ENCODE measurements at regions not wholly inside any gene's neighbourhood (a gene's known extent, or its start where the extent isn't known, plus 50 kb on each side); places are given as distances from the start of the nearest gene placed in this dataset.
A peak's percentile ranks its signal among the peaks of the same experiment; 100 is the strongest.
"Not testable (repeated sequence)": the region's sequence is repeated elsewhere in the genome, so short reads cannot be mapped to it uniquely, and the experiment has no call there.

DNA sequence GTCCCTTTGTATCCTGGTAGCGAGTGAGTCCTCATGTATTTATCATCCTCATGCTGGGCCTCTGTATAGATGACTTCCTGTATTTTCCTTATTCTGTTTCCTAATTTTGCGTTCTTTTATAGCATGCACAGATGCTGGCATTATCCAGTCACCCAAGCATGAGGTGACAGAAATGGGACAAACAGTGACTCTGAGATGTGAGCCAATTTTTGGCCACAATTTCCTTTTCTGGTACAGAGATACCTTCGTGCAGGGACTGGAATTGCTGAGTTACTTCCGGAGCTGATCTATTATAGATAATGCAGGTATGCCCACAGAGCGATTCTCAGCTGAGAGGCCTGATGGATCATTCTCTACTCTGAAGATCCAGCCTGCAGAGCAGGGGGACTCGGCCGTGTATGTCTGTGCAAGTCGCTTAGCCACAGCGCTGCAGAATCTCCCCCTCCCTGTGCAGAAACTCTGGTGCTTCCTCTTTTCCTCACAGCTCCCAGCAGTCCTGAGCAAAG, 183.1 kb upstream of the PRSS58 start:
- no peak for DNase-seq (ENCODE audit: low spot score)

GRCh38 chr7:142440219-142440905, 182.5 kb upstream of the PRSS58 start:
- DNase-seq (ENCODE audit: low spot score): no peak

- no peak for DNase-seq (ENCODE audit: low spot score)
These were observed 181.9 kb upstream of the PRSS58 start for GRCh38 chr7:142439739-142440138.

DNA sequence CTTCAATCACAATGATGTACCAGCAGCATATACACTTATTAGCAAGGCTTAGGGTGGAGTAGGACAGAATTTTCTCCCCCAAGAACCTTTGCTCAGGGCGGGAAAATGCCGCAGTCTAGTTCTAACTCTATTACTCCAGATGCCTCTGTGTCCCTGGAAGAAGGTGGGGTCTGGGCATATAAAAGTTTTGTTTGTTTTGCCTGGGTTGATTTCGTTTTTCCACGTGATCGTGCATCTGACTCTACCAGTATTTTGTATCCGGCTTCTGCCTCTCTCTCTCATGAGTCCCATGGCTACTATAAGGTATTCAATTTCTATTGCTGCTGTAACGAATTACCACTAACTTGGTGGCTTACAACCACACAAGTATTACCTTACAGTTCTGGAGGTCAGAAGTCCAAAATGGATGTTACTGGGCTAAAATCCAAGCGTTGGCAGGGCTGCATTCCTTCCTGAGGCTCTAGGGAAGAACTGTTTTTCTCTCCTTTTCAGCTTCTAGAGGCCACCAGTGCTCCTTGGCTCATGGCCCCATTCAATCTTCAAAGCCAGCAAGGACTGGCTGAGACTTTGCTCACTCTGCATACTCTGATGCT, 181.2 kb upstream of the PRSS58 start:
- DNase-seq (ENCODE audit: low spot score): no peak

DNA sequence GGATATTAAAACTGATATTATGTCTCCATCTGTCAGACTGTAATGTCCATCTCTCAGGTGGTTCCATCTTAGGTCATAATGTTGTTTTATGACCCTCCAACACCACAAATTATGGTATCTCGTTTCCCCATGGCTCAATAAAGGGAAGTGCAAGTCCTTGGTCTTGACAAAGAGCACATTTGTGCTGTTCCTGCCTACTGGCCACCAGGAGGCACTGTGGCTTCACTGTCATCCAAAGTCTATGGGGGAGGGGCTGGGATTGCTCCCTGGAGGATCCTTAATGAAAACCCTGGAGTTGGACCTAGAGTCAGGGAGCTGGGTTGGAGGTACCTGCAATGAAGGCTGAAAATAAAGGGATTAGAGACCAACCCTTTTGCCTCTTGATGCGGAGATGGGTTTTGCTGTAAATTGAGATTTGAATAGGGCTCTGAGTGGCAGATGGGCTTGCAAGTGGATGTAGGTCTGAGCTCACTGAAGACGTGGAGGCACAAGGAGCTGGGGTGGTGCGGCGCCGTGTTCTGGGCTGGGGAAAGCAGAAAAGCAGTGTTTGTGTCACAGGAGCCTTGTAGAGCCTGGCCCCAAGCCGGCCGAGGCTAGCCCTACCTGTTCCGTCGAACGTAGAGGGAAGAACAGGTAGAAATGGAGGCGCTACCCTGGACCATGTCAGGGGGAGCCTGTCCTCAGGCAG, 180.5 kb upstream of the PRSS58 start:
- peak; percentile 62 for DNase-seq (ENCODE audit: low spot score)

- DNase-seq (ENCODE audit: low spot score): no peak
These were observed 179.9 kb upstream of the PRSS58 start for GRCh38 chr7:142437741-142438140.

GRCh38 chr7:142436601-142437000, 178.7 kb upstream of the PRSS58 start:
- no peak for DNase-seq (ENCODE audit: low spot score)

DNA sequence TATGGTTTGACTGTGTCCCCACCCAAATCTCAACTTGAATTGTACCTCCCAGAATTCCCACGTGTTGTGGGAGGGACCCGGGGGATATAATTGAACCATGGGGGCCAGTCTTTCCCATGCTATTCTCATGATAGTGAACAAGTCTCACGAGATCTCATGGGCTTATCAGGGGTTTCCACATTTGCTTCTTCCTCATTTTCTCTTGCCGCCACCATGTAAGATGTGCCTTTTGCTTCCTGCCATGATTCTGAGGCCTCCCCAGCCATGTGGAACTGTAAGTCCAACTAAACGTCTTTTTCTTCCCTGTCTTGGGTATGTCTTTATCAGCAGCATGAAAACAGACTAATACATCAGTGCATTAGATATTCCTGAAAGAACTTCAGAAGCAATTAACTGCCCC, 177.7 kb upstream of the PRSS58 start:
- not testable (repeated sequence) for DNase-seq (ENCODE audit: low spot score)

- no peak for DNase-seq (ENCODE audit: low spot score)
These were observed 176.9 kb upstream of the PRSS58 start for GRCh38 chr7:142434666-142435167.

GRCh38 chr7:142434133-142434532, 176.3 kb upstream of the PRSS58 start:
- not testable (repeated sequence) for DNase-seq (ENCODE audit: low spot score)

DNA sequence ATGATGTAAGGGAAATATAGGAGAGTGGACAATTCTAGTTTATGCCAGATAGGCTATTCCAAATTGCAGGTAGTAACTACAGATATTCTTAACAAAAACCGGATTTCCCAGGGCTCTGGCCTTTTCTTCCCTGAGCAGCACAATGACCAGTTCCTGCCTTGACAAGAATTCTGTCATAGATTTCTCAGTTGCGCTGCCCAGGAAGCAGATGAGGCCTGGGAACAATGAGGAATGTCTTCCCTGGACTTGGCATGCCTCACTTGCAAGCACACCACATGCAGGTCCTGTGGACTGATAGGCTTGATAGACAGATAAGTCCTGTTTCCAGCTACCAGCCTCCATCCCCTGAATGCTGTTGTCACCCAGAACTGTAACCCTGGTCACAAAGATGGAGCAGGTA, 174.5 kb upstream of the PRSS58 start:
- DNase-seq (ENCODE audit: low spot score): no peak

DNA sequence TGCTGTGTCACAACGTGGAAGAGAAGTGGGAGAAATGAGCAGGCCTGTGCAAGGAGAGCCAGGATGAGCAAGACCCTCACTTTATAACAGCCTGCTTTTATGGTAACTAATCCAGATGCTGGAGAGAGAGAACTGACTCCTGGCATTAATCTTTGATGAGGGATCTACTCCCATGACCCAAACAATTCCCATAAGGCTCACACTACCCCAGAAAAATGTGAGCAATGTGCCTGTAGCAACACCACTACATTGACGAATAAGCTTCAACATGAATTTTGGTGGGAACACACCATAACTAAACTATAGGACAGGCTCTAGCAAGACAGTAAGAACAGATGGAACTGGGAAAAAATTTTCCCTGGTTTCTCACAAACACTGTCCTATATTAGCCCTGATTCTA, 173.6 kb upstream of the PRSS58 start:
- DNase-seq (ENCODE audit: low spot score): no peak

DNA sequence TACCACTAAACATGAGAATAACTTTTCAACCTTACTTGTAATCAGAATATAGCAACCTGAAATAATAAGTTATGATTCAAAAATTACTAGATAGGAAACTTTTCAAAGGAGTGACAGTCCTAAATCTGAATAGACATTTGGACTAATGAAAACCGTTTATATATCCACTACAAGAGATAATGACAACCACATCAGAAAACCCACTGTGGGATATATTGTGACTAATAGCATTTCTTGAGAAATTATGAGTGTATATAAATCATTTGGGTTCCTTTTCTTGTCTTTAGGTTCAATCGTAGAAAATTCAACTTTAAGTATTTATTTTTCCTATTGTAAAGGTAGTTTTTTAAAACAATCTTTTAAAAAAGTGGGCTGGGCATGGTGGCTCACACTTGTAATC, 170.2 kb upstream of the PRSS58 start:
- DNase-seq (ENCODE audit: low spot score): no peak

GRCh38 chr7:142425281-142425680, 167.4 kb upstream of the PRSS58 start:
- DNase-seq (ENCODE audit: low spot score): no peak

GRCh38 chr7:142422621-142423020, 164.8 kb upstream of the PRSS58 start:
- no peak for DNase-seq (ENCODE audit: low spot score)

DNA sequence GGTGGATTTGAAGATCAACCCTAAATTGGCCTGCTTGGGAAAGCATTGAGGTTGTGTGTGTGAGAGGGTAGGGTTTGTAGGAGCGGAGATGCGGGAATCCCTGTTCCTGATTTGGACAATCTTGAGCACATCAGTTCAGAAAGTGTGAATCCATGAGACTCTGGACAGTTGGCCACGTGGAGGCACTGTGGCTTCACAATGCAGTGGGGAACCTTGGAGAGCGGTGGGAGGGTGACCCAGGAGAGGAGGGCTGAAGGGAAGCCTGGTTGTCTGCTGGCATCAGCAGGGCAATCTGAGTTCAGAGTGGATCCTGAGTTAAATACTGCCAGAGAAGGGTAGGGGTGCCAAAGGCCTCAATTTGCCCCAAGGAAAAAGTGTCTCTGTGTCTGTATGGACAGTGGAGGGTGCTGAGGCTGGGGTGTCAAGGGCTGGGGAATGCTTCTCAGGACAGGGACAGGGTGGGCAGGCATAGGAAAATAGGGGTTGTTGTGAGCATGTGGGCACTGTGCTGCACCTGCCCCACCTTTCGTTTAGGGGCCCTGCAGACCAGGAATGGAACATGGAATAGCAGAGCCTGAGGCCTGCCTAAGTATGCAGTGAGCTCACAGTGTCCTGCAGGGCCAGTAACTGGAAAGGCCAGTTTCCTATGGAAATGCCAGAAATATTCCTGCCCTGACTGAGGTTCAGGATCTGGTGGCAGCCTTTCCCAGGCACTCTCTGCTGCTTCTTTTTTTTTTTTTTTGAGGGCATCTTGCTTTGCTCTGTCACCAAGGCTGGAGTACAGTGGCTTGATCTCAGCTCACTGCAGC, 162.9 kb upstream of the PRSS58 start:
- DNase-seq (ENCODE audit: low spot score): no peak

DNA sequence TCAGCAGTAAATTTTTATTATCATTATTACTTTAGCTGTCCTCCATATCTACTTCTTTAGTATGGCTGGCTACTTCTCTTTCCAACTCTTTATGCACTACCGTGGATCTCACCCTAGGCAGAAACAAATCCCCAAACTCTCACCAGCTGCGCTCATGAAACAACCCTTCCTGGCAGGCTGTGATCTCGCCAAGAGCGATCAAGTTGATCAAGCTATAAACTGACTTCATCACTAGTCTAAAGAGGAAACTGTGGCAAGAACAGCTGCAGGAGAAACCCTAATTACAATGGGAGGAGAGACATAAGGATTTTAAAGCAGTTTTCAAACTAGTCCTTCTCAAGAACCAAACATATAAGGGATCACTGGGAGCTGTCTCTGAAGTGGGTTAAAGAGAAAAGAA, 160.5 kb upstream of the PRSS58 start:
- no peak for DNase-seq (ENCODE audit: low spot score)

GRCh38 chr7:142414915-142415314, 157.1 kb upstream of the PRSS58 start:
- no peak for DNase-seq (ENCODE audit: low spot score)

- DNase-seq (ENCODE audit: low spot score): no peak
These were observed 156.3 kb upstream of the PRSS58 start for GRCh38 chr7:142414135-142414534.

DNA sequence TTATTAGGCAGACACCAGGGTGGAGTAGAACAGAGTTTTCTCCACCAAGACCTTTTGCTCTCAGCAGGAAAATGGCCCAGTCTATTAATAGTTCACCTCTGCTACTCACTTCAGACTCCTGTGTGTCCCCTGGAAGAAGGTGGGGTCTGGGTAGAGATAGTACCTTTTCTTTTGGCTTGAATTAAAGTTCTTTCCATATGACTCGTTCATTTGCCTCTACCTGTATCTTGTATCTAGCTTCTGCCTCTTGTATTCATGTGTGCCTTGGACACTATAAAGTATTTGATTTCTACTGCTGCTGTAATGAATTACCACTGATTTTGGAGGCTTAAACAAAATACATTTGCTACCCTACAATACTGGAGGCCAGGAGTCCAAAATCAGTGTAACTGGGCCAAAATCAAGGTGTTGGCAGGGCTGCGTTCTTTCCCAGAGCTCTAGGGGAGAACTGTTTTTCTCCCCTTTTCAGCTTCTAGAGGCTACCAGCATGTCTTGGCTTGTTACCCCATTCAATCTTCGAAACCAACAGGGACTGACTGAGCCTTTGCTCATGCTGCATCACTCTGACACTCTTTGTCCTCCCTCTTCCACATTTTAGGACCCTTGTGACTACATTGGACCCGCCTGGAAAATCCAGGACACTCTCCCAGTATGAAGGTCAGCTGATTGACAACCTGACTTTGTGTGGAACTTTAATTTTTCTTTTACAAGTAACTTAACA, 155.6 kb upstream of the PRSS58 start:
- no peak for DNase-seq (ENCODE audit: low spot score)

- peak; percentile 42 for DNase-seq (ENCODE audit: low spot score)
These were observed 154.8 kb upstream of the PRSS58 start for GRCh38 chr7:142412551-142413193.

Measured in pons (tissue), 1 donor.